OCI-LY7 (cell line): ENCODE measurements at regions not wholly inside any gene's neighbourhood (a gene's known extent, or its start where the extent isn't known, plus 50 kb on each side); places are given as distances from the start of the nearest gene placed in this dataset.

ENCODE experiments used
- EZH2phosphoT487 ChIP-seq: fragments of 200-600 bp; sonication (generic); IDR thresholded peaks from 2 replicates; pipeline ENCODE4 v1.6.1; 2018; ENCODE audit warnings: low read depth, borderline replicate concordance, mild to moderate bottlenecking, mixed run types, antibody characterized with exemption, low read length, moderate library complexity, mixed read lengths
- TF ChIP-seq, protein P1 (sequence below): fragments of 200-600 bp; sonication (generic); conservative IDR thresholded peaks from 2 replicates; pipeline ENCODE4 v1.5.1; 2014; ENCODE audit warnings: mild to moderate bottlenecking, antibody characterized with exemption, low read length, moderate library complexity, mixed read lengths

- TF ChIP-seq, protein P1, sequence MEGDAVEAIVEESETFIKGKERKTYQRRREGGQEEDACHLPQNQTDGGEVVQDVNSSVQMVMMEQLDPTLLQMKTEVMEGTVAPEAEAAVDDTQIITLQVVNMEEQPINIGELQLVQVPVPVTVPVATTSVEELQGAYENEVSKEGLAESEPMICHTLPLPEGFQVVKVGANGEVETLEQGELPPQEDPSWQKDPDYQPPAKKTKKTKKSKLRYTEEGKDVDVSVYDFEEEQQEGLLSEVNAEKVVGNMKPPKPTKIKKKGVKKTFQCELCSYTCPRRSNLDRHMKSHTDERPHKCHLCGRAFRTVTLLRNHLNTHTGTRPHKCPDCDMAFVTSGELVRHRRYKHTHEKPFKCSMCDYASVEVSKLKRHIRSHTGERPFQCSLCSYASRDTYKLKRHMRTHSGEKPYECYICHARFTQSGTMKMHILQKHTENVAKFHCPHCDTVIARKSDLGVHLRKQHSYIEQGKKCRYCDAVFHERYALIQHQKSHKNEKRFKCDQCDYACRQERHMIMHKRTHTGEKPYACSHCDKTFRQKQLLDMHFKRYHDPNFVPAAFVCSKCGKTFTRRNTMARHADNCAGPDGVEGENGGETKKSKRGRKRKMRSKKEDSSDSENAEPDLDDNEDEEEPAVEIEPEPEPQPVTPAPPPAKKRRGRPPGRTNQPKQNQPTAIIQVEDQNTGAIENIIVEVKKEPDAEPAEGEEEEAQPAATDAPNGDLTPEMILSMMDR, result no peak
- TF ChIP-seq EZH2phosphoT487, result no peak
Observed at GRCh38 chr18:27619906-27620305, 434.8 kb upstream of the CHST9 start.
